Limb (tissue), 2 donors: ENCODE measurements at regions not wholly inside any gene's neighbourhood (a gene's known extent, or its start where the extent isn't known, plus 50 kb on each side); places are given as distances from the start of the nearest gene placed in this dataset.
A peak's percentile ranks its signal among the peaks of the same experiment; 100 is the strongest.
"Not testable (repeated sequence)": the region's sequence is repeated elsewhere in the genome, so short reads cannot be mapped to it uniquely, and the experiment has no call there.

ENCODE experiments used
- DNase-seq, 2 donors: peaks; one replicate each; pipeline ENCODE4 v3.0.0-alpha.2; 2016; ENCODE audit errors: extremely low spot score in 2 of 2

- no peak for DNase-seq
Observed at GRCh38 chr16:87195161-87195560, 122.0 kb downstream of the C16orf95 start.

- DNase-seq = no peak
Observed at GRCh38 chr16:87196231-87196630, 121.0 kb downstream of the C16orf95 start.

GRCh38 chr16:87196661-87197060, 120.5 kb downstream of the C16orf95 start:
- DNase-seq = no peak

- no peak for DNase-seq
Observed at GRCh38 chr16:87198328-87198832, 118.8 kb downstream of the C16orf95 start.

GRCh38 chr16:87198881-87199280, 118.3 kb downstream of the C16orf95 start:
- no peak for DNase-seq

GRCh38 chr16:87199379-87199778, 117.8 kb downstream of the C16orf95 start:
- no peak for DNase-seq

GRCh38 chr16:87199901-87200300, 117.3 kb downstream of the C16orf95 start:
- DNase-seq = no peak

- no peak for DNase-seq
Observed at GRCh38 chr16:87200637-87201036, 116.6 kb downstream of the C16orf95 start.

- DNase-seq = no peak
Observed at GRCh38 chr16:87201052-87201451, 116.1 kb downstream of the C16orf95 start.

- DNase-seq = no peak
Observed at GRCh38 chr16:87201790-87202189, 115.4 kb downstream of the C16orf95 start.

- no peak for DNase-seq
Observed at GRCh38 chr16:87202346-87202745, 114.8 kb downstream of the C16orf95 start.

- DNase-seq = peak; percentile 45 to 83
Observed at GRCh38 chr16:87203060-87203656, 114.0 kb downstream of the C16orf95 start.

- DNase-seq = peak in 1 of 2 donors; percentile 13
Observed at GRCh38 chr16:87206646-87207451, 110.3 kb downstream of the C16orf95 start.

- DNase-seq = peak in 1 of 2 donors; percentile 33
Observed at GRCh38 chr16:87207509-87207908, 109.7 kb downstream of the C16orf95 start.

GRCh38 chr16:87207965-87208364, 109.2 kb downstream of the C16orf95 start:
- DNase-seq = no peak

- DNase-seq = not testable (repeated sequence)
Observed at GRCh38 chr16:87208968-87209367, 108.2 kb downstream of the C16orf95 start.

GRCh38 chr16:87209808-87210512, 107.2 kb downstream of the C16orf95 start:
- DNase-seq = no peak

GRCh38 chr16:87210894-87211293, 106.3 kb downstream of the C16orf95 start:
- no peak for DNase-seq

GRCh38 chr16:87212026-87212425, 105.2 kb downstream of the C16orf95 start:
- no peak for DNase-seq

GRCh38 chr16:87213536-87213935, 103.7 kb downstream of the C16orf95 start:
- no peak for DNase-seq

- peak; percentile 14 to 73 for DNase-seq
Observed at GRCh38 chr16:87216148-87216840, 100.9 kb downstream of the C16orf95 start.
